Stimulated activated CD4-positive, alpha-beta T cell treated with anti-CD3 and anti-CD28 coated beads, Interleukin-4, amount 100 ng/mL, for 24 hours (primary cell): ENCODE measurements at regions not wholly inside any gene's neighbourhood (a gene's known extent, or its start where the extent isn't known, plus 50 kb on each side); places are given as distances from the start of the nearest gene placed in this dataset.
"Not testable (repeated sequence)": the region's sequence is repeated elsewhere in the genome, so short reads cannot be mapped to it uniquely, and the experiment has no call there.

Source experiments
- DNase-seq: peaks from one replicate; pipeline ENCODE4 v3.0.0-alpha.2; 2020

DNA sequence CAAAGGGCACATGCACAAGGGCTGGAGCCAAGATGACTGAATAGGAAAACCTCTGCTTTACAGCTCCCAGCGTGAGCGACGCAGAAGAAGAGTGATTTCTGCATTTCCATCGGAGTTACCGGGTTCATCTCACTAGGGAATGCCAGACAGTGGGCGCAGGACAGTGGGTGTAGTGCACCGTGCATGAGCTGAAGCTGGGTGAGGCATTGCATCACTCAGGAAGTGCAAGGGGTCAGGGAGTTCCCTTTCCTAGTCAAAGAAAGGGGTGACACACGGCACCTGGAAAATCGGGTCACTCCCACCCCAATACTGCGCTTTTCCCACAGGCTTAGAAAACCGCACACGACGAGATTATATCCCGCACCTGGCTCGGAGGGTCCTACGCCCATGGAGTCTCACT, 64.5 kb upstream of the HTR1E start:
- DNase-seq = not testable (repeated sequence)

DNA sequence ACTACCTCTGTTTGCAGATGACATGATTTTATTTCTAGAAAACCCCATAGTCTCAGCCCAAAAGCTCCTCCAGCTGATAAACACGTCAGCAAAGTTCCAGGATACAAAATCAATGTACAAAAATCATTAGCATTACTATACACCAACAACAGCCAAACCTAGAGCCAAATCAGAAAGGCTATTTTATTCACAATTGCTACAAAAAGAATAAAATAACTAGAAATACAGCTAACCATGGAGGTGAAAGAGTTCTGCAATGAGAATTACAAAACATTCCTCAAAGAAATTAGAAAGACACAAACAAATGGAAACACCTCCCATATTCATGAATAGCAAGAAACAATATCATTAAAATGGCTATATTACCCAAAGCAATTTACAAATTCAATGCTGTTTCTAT, 65.6 kb upstream of the HTR1E start:
- DNase-seq = no peak

DNA sequence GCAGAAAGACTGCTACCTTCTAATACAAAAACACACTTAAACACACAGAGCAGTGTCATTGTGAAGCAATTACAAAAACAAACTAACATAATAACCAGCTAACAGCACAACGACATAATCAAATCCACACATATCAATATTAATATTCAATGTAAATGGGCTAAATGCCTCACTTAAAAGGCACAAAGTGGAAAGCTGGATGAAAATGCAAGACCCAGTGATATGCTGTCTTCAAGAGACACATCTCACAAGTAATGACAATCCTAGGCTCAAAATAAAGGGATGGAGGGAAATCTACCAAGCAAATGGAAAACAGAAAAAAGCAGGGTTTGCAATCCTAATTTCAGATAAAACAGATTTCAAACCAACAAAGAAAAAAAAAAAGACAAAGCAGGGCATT, 67.8 kb upstream of the HTR1E start:
- DNase-seq = no peak

DNA sequence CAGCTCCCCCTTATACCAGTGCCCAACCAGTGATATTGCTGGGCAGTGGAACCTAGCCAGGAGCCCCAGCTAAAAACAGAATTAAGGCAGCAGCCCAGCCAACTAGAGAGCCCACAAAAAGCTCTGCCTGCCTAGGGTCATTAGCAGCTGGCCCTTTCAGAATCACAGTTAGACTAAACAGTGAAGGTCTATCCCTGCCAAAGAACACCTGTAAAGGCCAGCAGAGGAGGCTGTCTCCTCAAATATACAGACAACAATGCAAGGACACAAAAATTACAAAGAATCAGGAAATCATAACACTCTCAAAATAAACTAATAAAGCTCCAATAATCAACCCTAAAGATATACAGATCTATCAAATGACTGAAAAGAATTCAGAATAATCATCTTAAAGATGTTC, 77.8 kb upstream of the HTR1E start:
- DNase-seq = no peak

DNA sequence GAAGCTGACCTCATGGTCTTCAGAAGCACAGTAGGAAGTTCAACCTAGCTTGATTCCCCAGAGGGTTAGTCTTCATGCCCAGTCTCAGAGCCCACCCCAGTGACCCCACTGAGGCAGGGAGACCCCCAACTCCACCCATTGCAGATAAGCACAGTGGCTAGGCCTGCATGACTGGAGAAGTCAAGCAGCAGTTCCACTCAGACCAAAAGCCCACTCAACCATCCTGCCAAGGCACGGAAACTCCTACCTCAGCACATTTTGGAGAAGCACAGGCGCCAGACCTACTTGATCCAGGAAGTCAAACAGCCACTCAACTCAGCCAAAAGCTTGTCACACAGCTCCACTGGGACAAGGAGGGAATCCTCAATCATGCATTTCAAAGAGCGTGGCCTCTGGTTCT, 78.4 kb upstream of the HTR1E start:
- DNase-seq = no peak

GRCh38 chr6:86857783-86858182, 79.5 kb upstream of the HTR1E start:
- no peak for DNase-seq

GRCh38 chr6:86856937-86857563, 80.3 kb upstream of the HTR1E start:
- DNase-seq = peak; percentile 26

DNA sequence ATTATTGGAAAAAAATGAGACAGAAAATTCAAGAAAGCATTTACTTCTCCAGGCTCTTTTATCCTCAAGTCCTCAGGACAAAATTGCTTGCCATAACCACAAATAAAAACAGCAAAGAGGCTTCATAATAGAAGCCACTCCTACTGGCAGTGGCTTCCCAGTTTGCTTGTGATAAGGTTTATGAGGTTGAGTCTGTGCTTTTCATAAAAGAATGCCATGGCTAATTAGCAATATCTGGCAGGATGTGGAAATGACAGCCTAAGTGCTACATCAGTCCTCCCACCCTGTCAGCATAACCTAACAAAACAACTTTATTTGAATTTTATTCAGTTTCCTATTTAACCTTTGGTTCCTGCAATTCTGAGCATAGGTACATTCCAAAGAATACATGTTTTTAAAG, 80.9 kb upstream of the HTR1E start:
- DNase-seq = no peak

DNA sequence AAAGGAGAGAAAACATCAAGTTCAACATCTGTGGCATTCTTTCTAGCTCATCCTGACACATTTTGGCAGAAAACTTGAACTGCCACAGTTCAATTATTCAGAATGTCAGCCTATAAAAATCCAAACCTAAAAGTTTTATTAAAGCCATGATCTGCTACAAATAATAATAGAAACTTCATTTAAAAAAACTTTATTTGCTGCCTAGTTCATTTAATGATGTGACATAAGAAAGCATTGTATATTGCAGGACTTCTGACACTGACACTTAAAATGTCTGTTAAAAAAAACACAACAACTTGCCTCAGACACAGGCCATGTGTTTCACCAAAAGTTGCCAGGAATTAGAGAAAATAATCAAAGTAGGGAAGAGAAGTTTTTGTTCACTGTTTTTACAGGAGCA, 88.3 kb upstream of the HTR1E start:
- no peak for DNase-seq

- no peak for DNase-seq
These were observed 104.6 kb upstream of the HTR1E start for GRCh38 chr6:86832686-86833085.

DNA sequence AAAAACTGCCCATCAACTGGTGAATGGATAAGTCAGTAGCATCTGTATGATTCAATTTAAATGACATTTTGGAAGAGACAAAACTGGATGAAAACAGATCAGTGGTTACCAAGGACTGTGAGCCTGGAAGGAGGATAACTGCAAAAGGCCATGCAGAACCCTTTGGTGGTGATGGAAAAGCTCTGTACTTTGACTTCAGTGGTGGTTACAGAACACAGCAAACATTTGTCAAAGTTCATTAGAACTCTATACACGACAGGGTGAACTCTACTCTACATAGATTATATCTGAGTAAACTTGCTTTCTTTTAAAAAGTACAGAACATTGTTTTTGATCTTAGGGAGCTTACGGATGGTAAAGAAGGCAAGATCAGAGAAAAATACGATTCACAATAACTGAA, 111.9 kb upstream of the HTR1E start:
- no peak for DNase-seq

DNA sequence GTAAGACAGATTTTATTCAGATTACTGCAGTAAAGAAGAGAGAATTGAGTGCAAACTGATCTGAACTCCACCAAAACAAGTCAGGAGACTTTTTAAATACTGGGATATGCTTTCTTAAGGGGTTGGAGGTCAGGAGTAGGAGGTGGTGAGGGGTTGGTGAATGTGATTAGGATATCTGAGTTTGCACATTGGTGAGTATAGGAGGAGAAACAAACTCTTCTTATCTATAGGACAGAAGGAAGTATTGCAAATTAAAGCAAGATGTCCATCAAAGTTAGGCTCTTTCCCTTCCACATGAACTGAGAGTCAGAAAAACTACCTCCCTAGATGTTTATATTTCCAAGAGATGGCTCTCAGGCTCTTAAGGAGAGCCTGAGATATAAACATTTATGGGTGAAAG, 114.6 kb upstream of the HTR1E start:
- no peak for DNase-seq

DNA sequence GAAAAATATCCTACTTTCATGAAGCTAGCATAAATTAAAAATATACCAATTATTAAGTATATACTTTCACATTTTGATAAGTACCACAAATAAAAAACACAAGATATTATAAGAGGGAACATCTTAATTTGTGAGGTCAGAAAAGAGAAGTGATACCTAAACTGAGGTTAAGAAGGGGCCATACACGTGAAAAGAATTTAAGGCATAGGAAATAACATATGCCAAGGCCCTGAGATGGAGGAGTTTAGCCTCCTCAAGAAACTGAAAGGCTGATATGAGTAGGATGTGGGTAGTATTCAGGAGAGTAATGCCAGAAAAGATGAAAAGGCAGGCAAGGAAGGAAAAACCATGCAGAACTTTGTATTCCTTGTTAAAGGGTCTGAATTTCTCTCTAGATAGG, 116.6 kb upstream of the HTR1E start:
- no peak for DNase-seq

- DNase-seq = no peak
These were observed 143.7 kb upstream of the HTR1E start for GRCh38 chr6:86793649-86794048.

DNA sequence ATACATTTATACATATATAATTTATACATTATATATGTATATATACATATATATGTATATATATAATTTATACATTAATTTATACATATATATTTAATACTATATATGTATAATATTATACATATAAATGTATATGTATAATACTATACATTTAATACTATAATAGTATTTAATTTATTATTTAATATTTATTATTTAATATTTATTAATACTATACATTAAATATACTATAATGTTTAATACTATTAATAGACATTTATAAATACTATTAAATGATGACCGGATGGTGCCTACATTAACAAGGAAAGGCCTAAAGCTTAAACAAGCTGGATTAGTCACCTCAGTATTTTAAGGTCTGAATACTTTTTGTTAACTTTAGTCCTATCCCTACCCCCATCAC, 145.9 kb upstream of the HTR1E start:
- DNase-seq = no peak

GRCh38 chr6:86789779-86790411, 147.4 kb upstream of the HTR1E start:
- no peak for DNase-seq

DNA sequence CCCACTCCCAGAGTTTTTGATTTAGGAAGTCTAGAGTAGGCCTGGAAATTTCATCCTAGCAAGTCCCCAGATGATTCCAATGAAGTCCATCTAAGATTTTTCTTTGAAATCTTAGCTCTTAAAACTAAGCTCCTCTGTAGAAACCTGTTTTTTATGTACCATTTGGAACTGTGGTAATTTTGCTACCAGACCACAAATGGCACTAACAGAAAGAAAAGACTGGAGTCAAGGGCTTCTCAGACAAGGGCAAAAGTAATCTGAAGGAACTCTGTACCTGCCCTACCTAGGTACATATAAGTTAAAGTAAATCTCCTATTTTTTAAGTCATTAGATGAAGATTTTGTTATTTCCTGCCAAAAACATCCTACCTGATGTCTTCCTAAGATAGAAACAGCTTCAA, 155.0 kb upstream of the HTR1E start:
- no peak for DNase-seq

- no peak for DNase-seq
These were observed 156.4 kb upstream of the HTR1E start for GRCh38 chr6:86780923-86781322.

DNA sequence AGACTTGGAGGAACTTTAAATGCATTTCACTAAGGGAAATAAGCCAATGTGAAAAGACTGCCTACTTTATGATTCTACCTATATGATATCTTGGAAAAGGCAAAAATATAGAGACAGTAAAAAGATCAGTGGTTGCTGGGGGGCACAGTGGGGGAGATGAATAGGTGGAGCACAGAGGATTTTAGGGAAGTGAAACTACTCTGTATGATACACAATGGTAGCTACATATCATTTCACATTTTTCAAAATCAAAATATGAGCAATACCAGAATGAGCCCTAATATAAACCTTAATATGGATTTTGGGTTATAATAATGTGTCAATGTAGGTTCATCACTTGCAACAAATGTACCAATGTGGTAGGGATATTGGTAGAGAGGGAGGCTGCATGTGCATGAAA, 161.4 kb upstream of the HTR1E start:
- DNase-seq = no peak

DNA sequence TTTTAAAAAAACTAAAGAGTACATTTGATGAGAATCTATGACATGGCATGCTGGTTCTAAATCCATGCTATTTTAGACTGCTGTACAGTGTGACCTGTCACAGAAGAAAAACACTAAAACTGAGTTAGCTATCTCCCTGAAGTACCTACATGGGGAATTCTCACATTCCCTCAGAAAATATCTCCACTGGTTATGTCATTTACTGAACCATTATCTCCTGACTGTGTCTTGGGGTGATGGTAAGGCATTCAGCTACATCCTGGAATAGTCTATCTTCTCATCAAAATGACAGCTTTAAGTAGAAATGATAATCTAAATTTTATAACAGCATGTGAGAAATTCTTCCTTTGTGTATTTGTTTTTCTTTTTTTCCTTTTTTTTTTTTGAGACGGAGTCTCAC, 172.1 kb upstream of the HTR1E start:
- no peak for DNase-seq

DNA sequence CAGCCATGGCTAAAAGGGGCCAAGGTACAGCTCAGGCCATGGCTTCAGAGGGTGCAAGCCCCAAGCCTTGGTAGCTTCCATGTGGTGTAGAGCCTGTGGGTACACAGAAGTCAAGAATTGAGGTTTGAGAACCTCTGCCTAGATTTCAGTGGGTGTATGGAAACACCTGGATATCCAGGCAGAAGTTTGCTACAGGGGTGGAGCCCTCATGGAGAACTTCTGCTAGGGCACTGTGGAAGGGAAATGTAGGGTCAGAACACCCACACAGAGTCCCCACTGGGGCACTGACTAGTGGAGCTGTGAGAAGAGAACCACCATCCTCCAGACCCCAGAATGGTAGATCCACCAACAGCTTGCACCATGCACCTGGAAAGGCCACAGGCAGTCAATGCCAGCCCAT, 177.4 kb upstream of the HTR1E start:
- DNase-seq = not testable (repeated sequence)

DNA sequence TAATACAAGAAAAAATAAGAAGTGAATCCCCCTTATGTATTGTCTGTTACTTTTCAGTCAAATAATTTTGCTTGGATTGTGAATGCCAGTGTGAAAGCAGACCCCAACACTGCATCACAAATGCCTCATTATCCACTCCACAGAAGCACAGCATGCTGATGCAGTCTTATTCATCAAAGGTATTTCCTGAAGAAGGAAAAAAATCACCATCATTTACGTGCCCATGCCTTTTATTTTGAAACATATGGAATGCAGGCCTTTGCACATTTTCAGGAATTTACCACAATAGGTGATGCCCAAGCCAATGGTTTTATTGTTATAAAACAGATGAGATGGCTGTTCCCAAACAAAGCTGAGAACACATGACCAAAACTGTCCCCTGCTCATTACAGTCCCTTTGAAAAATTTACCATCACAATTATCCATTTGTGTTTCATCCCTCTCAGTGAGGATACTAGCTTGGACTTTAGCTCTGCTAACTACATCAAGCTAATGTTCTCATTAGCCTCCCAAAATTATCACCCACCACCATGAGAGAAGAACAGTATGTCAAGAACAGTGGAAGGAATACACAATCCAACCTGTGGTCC, 180.6 kb upstream of the HTR1E start:
- DNase-seq = no peak

DNA sequence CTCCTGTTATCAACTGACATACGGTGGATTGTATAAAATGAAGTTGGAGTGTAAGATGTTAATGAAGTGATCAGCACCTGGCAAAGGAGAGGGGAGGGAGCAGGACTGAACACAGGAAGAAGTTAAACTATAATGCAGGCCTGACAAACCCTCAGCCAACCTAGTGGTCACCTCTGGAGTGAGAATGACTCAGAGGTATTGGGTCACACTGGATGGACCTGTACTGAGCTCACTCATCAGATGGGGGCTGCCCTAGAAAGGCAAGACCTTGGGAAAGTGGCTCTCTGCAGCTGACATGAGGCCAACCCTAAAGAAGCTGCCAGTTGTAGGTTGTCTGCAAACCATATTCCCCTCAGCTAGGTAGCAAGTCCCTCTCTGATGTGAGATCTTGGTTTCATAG, 193.3 kb upstream of the HTR1E start:
- no peak for DNase-seq

GRCh38 chr6:86738078-86738477, 199.2 kb upstream of the HTR1E start:
- no peak for DNase-seq

DNA sequence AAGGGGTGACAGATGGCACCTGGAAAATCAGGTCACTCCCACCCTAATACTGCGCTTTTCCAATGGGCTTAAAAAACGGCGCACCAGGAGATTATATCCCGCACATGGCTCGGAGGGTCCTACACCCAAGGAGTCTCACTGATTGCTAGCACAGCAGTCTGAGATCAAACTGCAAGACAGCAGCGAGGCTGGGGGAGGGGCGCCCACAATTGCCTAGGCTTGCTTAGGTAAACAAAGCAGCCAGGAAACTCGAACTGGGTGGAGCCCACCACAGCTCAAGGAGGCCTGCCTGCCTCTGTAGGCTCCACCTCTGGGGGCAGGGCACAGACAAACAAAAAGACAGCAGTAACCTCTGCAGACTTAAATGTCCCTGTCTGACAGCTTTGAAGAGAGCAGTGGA, 205.7 kb upstream of the HTR1E start:
- not testable (repeated sequence) for DNase-seq
